CD14-positive monocyte (primary cell): ENCODE measurements at regions not wholly inside any gene's neighbourhood (a gene's known extent, or its start where the extent isn't known, plus 50 kb on each side); places are given as distances from the start of the nearest gene placed in this dataset.

Source experiments
- DNase-seq, 3 donors: peaks; one replicate each; pipeline ENCODE4 v3.0.0-alpha.2; 2011 to 2022
- H2AFZ ChIP-seq: 2 replicates; pipeline ENCODE4 v1.6.0; 2012; ENCODE audit warnings: mild to moderate bottlenecking, low read depth, low read length, inconsistent platforms; ENCODE audit not compliant: insufficient read depth, poor library complexity, severe bottlenecking
- H3K27ac ChIP-seq, 2 donors: 1 replicate in 1 of 2; 2 replicates in 1 of 2; pipeline ENCODE4 v1.5.1; 2012 to 2013; ENCODE audit warnings: low read length in 2 of 2, control low read depth in 1 of 2, inconsistent platforms in 1 of 2, low read depth in 1 of 2, mild to moderate bottlenecking in 1 of 2
- H3K27me3 ChIP-seq, 2 donors: one replicate each; pipeline versions ENCODE4 v1.6.0 to v1.6.1; 2011 to 2013; ENCODE audit warnings: low read length in 2 of 2; ENCODE audit not compliant: control insufficient read depth in 2 of 2, insufficient read depth in 2 of 2
- H3K36me3 ChIP-seq, 2 donors: replicated peaks in 1 of 2; 1 replicate in 1 of 2; 2 replicates in 1 of 2; pipeline versions ENCODE4 v1.5.1 to v1.6.1; 2012 to 2013; ENCODE audit warnings: low read length in 2 of 2, control low read depth in 1 of 2, inconsistent platforms in 1 of 2, mild to moderate bottlenecking in 1 of 2; ENCODE audit not compliant: insufficient read depth in 2 of 2, control insufficient read depth in 1 of 2
- H3K4me1 ChIP-seq, 2 donors: 1 replicate in 1 of 2; 2 replicates in 1 of 2; pipeline versions ENCODE4 v1.5.1 to v1.6.1; 2012 to 2013; ENCODE audit warnings: low read length in 2 of 2, control low read depth in 1 of 2, inconsistent platforms in 1 of 2, mild to moderate bottlenecking in 1 of 2, moderate library complexity in 1 of 2; ENCODE audit not compliant: insufficient read depth in 2 of 2, control insufficient read depth in 1 of 2
- H3K4me2 ChIP-seq: replicated peaks from 2 replicates; pipeline ENCODE3; 2012; ENCODE audit warnings: low read length, moderate library complexity, mild to moderate bottlenecking; ENCODE audit not compliant: poor library complexity, severe bottlenecking; ENCODE audit errors: extremely low read depth
- H3K4me3 ChIP-seq, 3 experiments: fragments of 200-600 bp in 1 of 3; sonication (generic) in 1 of 3; replicated peaks in 1 of 3; 1 replicate in 2 of 3; 2 replicates in 1 of 3; pipeline ENCODE4 v1.5.1; 2011 to 2013; ENCODE audit warnings: low read length in 3 of 3, mild to moderate bottlenecking in 3 of 3, control low read depth in 2 of 3, low read depth in 2 of 3, inconsistent platforms in 1 of 3, moderate library complexity in 1 of 3
- H3K79me2 ChIP-seq: 2 replicates; pipeline ENCODE4 v1.6.0; 2012; ENCODE audit warnings: mild to moderate bottlenecking, control low read depth, inconsistent platforms, low read length, moderate library complexity; ENCODE audit not compliant: insufficient read depth
- H3K9ac ChIP-seq: 2 replicates; pipeline ENCODE4 v1.6.0; 2017; ENCODE audit warnings: low read length, mild to moderate bottlenecking; ENCODE audit not compliant: insufficient read depth, poor library complexity, severe bottlenecking
- H3K9me3 ChIP-seq, 2 donors: replicated peaks in 1 of 2; 1 replicate in 1 of 2; 2 replicates in 1 of 2; pipeline versions ENCODE4 v1.5.1 to v1.6.1; 2012 to 2013; ENCODE audit warnings: low read length in 2 of 2, control low read depth in 1 of 2; ENCODE audit not compliant: control insufficient read depth in 1 of 2, insufficient read depth in 1 of 2
- H4K20me1 ChIP-seq: 2 replicates; pipeline ENCODE4 v1.6.0; 2012; ENCODE audit warnings: mild to moderate bottlenecking, low read length, control low read depth, moderate library complexity; ENCODE audit not compliant: insufficient read depth
- H3K27ac Mint-ChIP-seq, 7 donors: one replicate each; pipeline ENCODE4 v1.8.0; 2020; ENCODE audit warnings: mild to moderate bottlenecking in 7 of 7, mixed read lengths in 7 of 7, moderate library complexity in 6 of 7, inconsistent platforms in 2 of 7
- H3K27me3 Mint-ChIP-seq, 3 donors: one replicate each; pipeline ENCODE4 v1.8.0; 2021 to 2022; ENCODE audit warnings: low read depth in 3 of 3, mild to moderate bottlenecking in 3 of 3, mixed read lengths in 3 of 3, moderate library complexity in 3 of 3, inconsistent platforms in 1 of 3
- H3K36me3 Mint-ChIP-seq, 2 donors: one replicate each; pipeline ENCODE4 v1.8.0; 2020; ENCODE audit warnings: mixed read lengths in 2 of 2, inconsistent platforms in 1 of 2, mild to moderate bottlenecking in 1 of 2
- H3K4me1 Mint-ChIP-seq: one replicate; pipeline ENCODE4 v1.8.0; 2020; ENCODE audit warnings: mild to moderate bottlenecking, mixed read lengths
- H3K4me3 Mint-ChIP-seq, 2 donors: one replicate each; pipeline ENCODE4 v1.8.0; 2020; ENCODE audit warnings: mild to moderate bottlenecking in 2 of 2, mixed read lengths in 2 of 2, moderate library complexity in 1 of 2
- H3K9me3 Mint-ChIP-seq, 7 donors: one replicate each; pipeline ENCODE4 v1.8.0; 2020 to 2022; ENCODE audit warnings: mixed read lengths in 7 of 7, mild to moderate bottlenecking in 6 of 7, moderate library complexity in 6 of 7, inconsistent platforms in 2 of 7
- CTCF ChIP-seq: fragments of 200-600 bp; IDR thresholded peaks from one replicate; pipeline ENCODE4 v1.8.0; 2022; ENCODE audit warnings: antibody characterized with exemption, mild to moderate bottlenecking
- WGBS: methylation state at CpG from one replicate; pipeline ENCODE4 v1.1.5; 2013; ENCODE audit warnings: missing lambda C conversion rate; ENCODE audit not compliant: insufficient coverage; 5-methylcytosine and 5-hydroxymethylcytosine counted together
- intact Hi-C, 2 donors: fragments of 100-400 bp; cut with micrococcal nuclease; formaldehyde crosslinking; loops; one replicate each; pipeline versions ENCODE4 v1.15.0 to v1.15.1; 2023

GRCh38 chr3:110459021-110459420 is 612.6 kb upstream of the NECTIN3 start:
- no peak for TF ChIP-seq CTCF
- Mint-ChIP-seq H3K4me1 (no peaks in the 10 kb centered on the region), H3K9me3 (peaks cover 3 to 18% (median 10%) of the 10 kb centered on the region in 7 donors), H3K36me3 (no peaks in the 10 kb centered on the region), H3K27me3 (no peaks in the 10 kb centered on the region), H3K27ac (no peak overlapping the region), H3K4me3 (no peak overlapping the region)
- H3K9me3 ChIP-seq, result peaks cover 16 to 18% of the 10 kb centered on the region in 2 donors
- H3K4me3 ChIP-seq, result no peak overlapping the region
- no peak overlapping the region for H2AFZ ChIP-seq
- no peaks in the 10 kb centered on the region for H3K27me3 ChIP-seq
- no peak for DNase-seq
- no peak overlapping the region for H3K9ac ChIP-seq
- no peaks in the 10 kb centered on the region for H3K4me1 ChIP-seq
- 67% methylated on average over 1 of the region's 2 CpGs for WGBS
- no peaks in the 10 kb centered on the region for H3K79me2 ChIP-seq
- intact Hi-C loops, result no loop called here
- H3K4me2 ChIP-seq, result no peak overlapping the region
- no peaks in the 10 kb centered on the region for H4K20me1 ChIP-seq
- H3K27ac ChIP-seq, result no peak overlapping the region
- no peaks in the 10 kb centered on the region for H3K36me3 ChIP-seq

DNA sequence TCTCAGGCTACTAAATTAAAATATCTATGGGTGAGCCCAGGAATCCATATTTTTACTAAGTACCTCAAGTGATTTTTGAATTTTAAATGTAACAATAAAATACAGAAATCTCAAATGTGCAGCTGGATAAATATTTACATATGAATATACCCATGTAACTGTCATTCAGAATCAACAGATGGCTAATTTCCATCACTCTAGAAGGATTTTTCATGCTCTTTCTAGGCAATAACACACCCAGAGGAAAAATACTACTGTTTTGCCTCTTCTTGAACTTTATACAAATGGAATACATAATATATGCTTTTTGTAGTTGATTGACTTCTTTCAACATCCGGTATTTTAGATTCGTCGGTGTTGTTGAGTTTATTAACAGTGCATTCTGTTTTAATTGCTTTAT is 601.3 kb upstream of the NECTIN3 start:
- Histone ChIP-seq H3K4me3 (no peak overlapping the region), H3K79me2 (no peaks in the 10 kb centered on the region), H3K27ac (no peak overlapping the region), H3K27me3 (no peaks in the 10 kb centered on the region), H3K9ac (no peak overlapping the region), H3K4me2 (no peak overlapping the region), H2AFZ (no peak overlapping the region), H3K9me3 (no peaks in the 10 kb centered on the region), H3K4me1 (no peaks in the 10 kb centered on the region), H3K36me3 (no peaks in the 10 kb centered on the region), H4K20me1 (no peaks in the 10 kb centered on the region)
- Mint-ChIP-seq H3K4me3 (no peak overlapping the region), H3K4me1 (no peaks in the 10 kb centered on the region), H3K9me3 (peaks cover 0 to 3% (median 2%) of the 10 kb centered on the region in 7 donors), H3K27me3 (no peaks in the 10 kb centered on the region), H3K27ac (no peak overlapping the region), H3K36me3 (no peaks in the 10 kb centered on the region)
- no peak for DNase-seq
- intact Hi-C loops, result no loop called here
- no CpG with 5 or more reads among the region's 3 CpGs for WGBS
- no peak for TF ChIP-seq CTCF
